HS-5 (cell line): ENCODE measurements at regions not wholly inside any gene's neighbourhood (a gene's known extent, or its start where the extent isn't known, plus 50 kb on each side); places are given as distances from the start of the nearest gene placed in this dataset.
"Not testable (repeated sequence)": the region's sequence is repeated elsewhere in the genome, so short reads cannot be mapped to it uniquely, and the experiment has no call there.

Source experiments
- DNase-seq: peaks from one replicate; pipeline ENCODE4 v3.0.0-alpha.2; 2012; ENCODE audit warnings: low read depth

- no peak for DNase-seq
These were observed 57.7 kb upstream of the SHB start for GRCh38 chr9:38126730-38127129.

DNA sequence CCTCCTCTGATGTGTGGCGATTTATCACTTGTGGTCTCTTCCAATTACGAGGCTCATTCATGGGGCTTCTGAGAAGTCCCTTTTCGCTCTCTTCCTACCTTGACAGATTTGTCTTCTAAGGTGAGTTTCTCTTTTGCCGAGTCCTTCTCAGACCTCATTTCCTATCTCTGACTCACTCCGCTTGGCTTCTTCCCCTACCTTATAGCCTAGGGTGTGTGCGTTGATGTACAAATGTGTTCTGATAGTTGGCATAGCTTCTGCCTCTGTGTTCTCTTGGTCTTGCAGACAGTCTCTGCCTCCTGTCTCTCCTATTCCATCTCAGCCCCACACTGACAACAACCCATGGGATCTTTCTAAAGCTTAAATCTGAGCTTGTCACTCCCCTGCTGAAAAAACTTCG lies 56.9 kb upstream of the SHB start:
- DNase-seq, result no peak

GRCh38 chr9:38123359-38123758 lies 54.3 kb upstream of the SHB start:
- not testable (repeated sequence) for DNase-seq

DNA sequence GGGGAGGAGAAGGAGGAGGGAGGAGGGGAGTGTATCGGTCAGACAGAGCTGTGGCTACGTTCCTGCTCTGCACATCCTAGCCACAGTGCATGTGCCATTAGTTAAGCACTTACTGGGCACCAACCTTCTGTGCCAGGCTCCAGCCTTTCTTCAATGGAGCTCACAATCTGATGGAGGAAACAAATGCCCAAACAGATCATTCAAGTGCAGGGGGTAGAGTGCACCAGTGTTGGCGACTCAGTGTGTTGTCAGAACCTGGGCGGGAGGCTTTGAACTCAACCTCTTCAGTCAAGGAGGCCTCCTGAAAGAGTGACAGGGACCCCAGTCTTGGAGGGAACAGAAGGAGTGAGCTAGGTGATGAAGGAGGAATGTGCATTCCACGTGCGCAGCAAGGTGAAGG lies 51.9 kb upstream of the SHB start:
- DNase-seq, result no peak

- DNase-seq, result peak; percentile 4
These were observed 50.7 kb upstream of the SHB start for GRCh38 chr9:38119560-38120236.

DNA sequence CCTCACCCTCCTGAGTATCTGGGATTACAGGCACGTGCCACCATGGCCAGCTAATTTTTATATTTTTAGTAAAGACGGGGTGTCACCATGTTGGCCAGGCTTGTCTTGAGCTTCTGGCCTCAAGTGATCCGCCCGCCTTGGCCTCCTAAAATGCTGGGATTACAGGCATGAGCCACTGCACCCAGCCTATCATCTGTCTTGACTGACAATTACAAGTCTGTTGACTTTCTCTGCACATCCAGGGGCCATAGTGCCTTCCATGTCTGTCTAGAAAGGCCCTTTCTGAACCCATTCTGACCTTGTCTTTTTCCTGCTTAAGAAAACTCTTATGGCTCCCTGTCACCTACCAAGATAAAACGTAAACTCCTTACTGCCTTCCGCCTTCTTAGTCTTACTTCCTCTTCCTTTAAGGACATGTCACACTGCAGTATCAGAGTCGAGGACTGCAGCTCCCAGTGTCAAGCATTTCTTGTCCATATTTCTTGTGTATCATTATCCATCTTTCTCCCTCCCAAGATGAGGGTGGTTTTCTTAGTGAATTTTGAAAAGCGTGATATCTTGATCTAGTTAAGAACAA lies 49.9 kb upstream of the SHB start:
- no peak for DNase-seq
